K562 (cell line): ENCODE measurements at regions not wholly inside any gene's neighbourhood (a gene's known extent, or its start where the extent isn't known, plus 50 kb on each side); places are given as distances from the start of the nearest gene placed in this dataset.

ENCODE experiments used
- CBX2 ChIP-seq: fragments of 200-600 bp; sonication (generic); IDR thresholded peaks from one replicate; pipeline ENCODE4 v1.6.1; 2012; ENCODE audit warnings: mild to moderate bottlenecking, low read length, inconsistent platforms; ENCODE audit not compliant: insufficient read depth, poor library complexity, severe bottlenecking
- MBD2 ChIP-seq: sonication (generic); IDR thresholded peaks from 2 replicates; pipeline ENCODE4 v1.6.1; 2016; ENCODE audit warnings: low read depth, borderline replicate concordance
- TFE3 ChIP-seq: fragments of 450-650 bp; formaldehyde crosslinking; IDR thresholded peaks from 2 replicates; pipeline ENCODE4 v1.4.0; 2020; ENCODE audit warnings: mild to moderate bottlenecking, mixed read lengths
- YBX1 ChIP-seq: fragments of 450-650 bp; IDR thresholded peaks from 2 replicates; pipeline ENCODE4 v1.7.1; 2016; ENCODE audit warnings: mild to moderate bottlenecking
- ZNF146 ChIP-seq: IDR thresholded peaks from one replicate; pipeline ENCODE4 v1.6.1; 2018; ENCODE audit warnings: missing compliant biosample characterization; ENCODE audit not compliant: unreplicated experiment

GRCh38 chr2:35960596-35960995 lies 395.0 kb upstream of the CRIM1 start:
- TF ChIP-seq ZNF146 (CRISPR knock-in tag) (no peak), TFE3 (CRISPR knock-in tag) (no peak), MBD2 (no peak), CBX2 (no peak), YBX1 (no peak)
